K562 (cell line): ENCODE measurements at regions not wholly inside any gene's neighbourhood (a gene's known extent, or its start where the extent isn't known, plus 50 kb on each side); places are given as distances from the start of the nearest gene placed in this dataset.

Experiments used
- DNMT1 ChIP-seq: fragments of 450-650 bp; IDR thresholded peaks from 2 replicates; pipeline ENCODE4 v1.6.1; 2016; ENCODE audit warnings: antibody characterized with exemption, mild to moderate bottlenecking
- HNRNPL ChIP-seq: fragments of 200-400 bp; formaldehyde crosslinking; IDR thresholded peaks from 2 replicates; pipeline ENCODE4 v1.6.1; 2017; ENCODE audit warnings: low read depth, mild to moderate bottlenecking, low read length
- IRF2 ChIP-seq: sonication (generic); formaldehyde crosslinking; IDR thresholded peaks from 2 replicates; pipeline ENCODE4 v1.8.1; 2022; ENCODE audit warnings: mild to moderate bottlenecking, missing genetic modification reagents
- MAFK ChIP-seq: IDR thresholded peaks from 2 replicates; pipeline ENCODE4 v1.6.1; 2011; ENCODE audit warnings: low read length, improper control_type of control experiment
- PHF21A ChIP-seq: fragments of 450-650 bp; IDR thresholded peaks from 2 replicates; pipeline ENCODE4 v1.6.1; 2017; ENCODE audit warnings: low read depth, borderline replicate concordance
- POLR2A ChIP-seq: fragments of 450-650 bp; conservative IDR thresholded peaks from 2 replicates; pipeline ENCODE4 v1.6.1; 2016
- TARDBP ChIP-seq: fragments of 450-650 bp; IDR thresholded peaks from 2 replicates; pipeline ENCODE4 v1.6.1; 2016
- ZNF695 ChIP-seq: fragments of 450-650 bp; formaldehyde crosslinking; IDR thresholded peaks from 2 replicates; pipeline ENCODE4 v1.4.0; 2020; ENCODE audit warnings: mild to moderate bottlenecking, moderate library complexity
- TF ChIP-seq, protein P1 (sequence below), 3 experiments: IDR thresholded peaks in 2 of 3; conservative IDR thresholded peaks in 1 of 3; 2 replicates each; pipeline ENCODE4 v1.5.1; 2011 to 2012; ENCODE audit warnings: low read length in 3 of 3, mild to moderate bottlenecking in 3 of 3, control low read depth in 2 of 3, improper control_type of control experiment in 1 of 3, inconsistent platforms in 1 of 3, low read depth in 1 of 3, mixed read lengths in 1 of 3, moderate library complexity in 1 of 3; ENCODE audit not compliant: insufficient read depth in 2 of 3
- TF ChIP-seq, protein P2 (sequence below), 2 experiments: fragments of 200-800 bp in 1 of 2; sonication (Bioruptor generic) in 1 of 2; sonication (generic) in 1 of 2; formaldehyde crosslinking in 1 of 2; IDR thresholded peaks in 1 of 2; conservative IDR thresholded peaks in 1 of 2; 2 replicates each; pipeline versions ENCODE4 v1.5.0 to v1.6.1; 2016 to 2020; ENCODE audit warnings: missing compliant biosample characterization in 1 of 2, missing genetic modification characterization in 1 of 2, missing genetic modification reagents in 1 of 2

DNA sequence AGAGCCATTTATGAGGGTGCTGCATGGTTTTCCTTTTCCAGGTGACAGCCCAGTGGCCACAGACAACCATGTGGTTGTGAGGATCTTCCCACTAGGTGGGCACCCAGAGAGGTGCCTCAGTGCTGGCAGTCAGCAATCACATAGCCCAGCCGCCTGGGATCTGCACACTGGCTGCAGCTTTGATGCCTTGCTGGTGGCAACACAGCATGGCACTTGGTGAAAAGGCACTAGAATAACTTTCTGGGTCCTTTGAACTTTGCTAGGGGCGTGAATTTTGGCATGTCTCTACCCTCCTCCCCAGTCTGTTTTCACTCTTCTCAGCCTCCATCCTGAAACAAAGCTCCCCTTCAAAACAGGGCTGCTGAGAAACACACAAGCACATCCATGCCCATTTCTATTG is 108.8 kb upstream of the RPL34 start:
- TF ChIP-seq, protein P1, sequence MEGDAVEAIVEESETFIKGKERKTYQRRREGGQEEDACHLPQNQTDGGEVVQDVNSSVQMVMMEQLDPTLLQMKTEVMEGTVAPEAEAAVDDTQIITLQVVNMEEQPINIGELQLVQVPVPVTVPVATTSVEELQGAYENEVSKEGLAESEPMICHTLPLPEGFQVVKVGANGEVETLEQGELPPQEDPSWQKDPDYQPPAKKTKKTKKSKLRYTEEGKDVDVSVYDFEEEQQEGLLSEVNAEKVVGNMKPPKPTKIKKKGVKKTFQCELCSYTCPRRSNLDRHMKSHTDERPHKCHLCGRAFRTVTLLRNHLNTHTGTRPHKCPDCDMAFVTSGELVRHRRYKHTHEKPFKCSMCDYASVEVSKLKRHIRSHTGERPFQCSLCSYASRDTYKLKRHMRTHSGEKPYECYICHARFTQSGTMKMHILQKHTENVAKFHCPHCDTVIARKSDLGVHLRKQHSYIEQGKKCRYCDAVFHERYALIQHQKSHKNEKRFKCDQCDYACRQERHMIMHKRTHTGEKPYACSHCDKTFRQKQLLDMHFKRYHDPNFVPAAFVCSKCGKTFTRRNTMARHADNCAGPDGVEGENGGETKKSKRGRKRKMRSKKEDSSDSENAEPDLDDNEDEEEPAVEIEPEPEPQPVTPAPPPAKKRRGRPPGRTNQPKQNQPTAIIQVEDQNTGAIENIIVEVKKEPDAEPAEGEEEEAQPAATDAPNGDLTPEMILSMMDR (IDR thresholded peaks at IDR 0.05 in 2 of 3, conservative IDR thresholded peaks at IDR 0.05 in 1 of 3; ENCODE audit: insufficient read depth in 2 of 3, low read depth in 1 of 3, low read length in 3 of 3), result no peak
- TF ChIP-seq PHF21A (no peak), ZNF695 (no peak), IRF2 (CRISPR knock-in tag) (no peak), POLR2A (no peak), HNRNPL (no peak), DNMT1 (no peak), MAFK (no peak), TARDBP (no peak)
- TF ChIP-seq, protein P2, sequence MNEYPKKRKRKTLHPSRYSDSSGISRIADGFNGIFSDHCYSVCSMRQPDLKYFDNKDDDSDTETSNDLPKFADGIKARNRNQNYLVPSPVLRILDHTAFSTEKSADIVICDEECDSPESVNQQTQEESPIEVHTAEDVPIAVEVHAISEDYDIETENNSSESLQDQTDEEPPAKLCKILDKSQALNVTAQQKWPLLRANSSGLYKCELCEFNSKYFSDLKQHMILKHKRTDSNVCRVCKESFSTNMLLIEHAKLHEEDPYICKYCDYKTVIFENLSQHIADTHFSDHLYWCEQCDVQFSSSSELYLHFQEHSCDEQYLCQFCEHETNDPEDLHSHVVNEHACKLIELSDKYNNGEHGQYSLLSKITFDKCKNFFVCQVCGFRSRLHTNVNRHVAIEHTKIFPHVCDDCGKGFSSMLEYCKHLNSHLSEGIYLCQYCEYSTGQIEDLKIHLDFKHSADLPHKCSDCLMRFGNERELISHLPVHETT (CRISPR knock-in tag; conservative IDR thresholded peaks at IDR 0.05 in 1 of 2, IDR thresholded peaks at IDR 0.05 in 1 of 2), result no peak
